CD4-positive, alpha-beta memory T cell (primary cell): ENCODE measurements at regions not wholly inside any gene's neighbourhood (a gene's known extent, or its start where the extent isn't known, plus 50 kb on each side); places are given as distances from the start of the nearest gene placed in this dataset.

Experiments used
- CTCF ChIA-PET: fragments of 350-600 bp; sonication (Branson Sonifier 250); formaldehyde crosslinking; loops from one replicate; lab custom pipeline; 2021; ENCODE audit warnings: inconsistent platforms; ENCODE audit not compliant: partially characterized antibody; lab: Charles Lee
- POLR2A ChIA-PET: fragments of 350-600 bp; sonication (Branson Sonifier 250); formaldehyde crosslinking; loops from one replicate; lab custom pipeline; 2021; ENCODE audit not compliant: partially characterized antibody; lab: Charles Lee
- DNase-seq, 5 donors: peaks; one replicate each; pipeline versions ENCODE4 v3.0.0 to v3.0.0-alpha.2; 2020 to 2022; ENCODE audit warnings: mixed read lengths in 1 of 5
- H3K27ac ChIP-seq: one replicate; pipeline ENCODE4 v1.7.0; 2013; ENCODE audit warnings: low read depth, low read length
- H3K27me3 ChIP-seq: 2 replicates; pipeline ENCODE4 v1.7.0; 2013; ENCODE audit warnings: mild to moderate bottlenecking, low read length, moderate library complexity; ENCODE audit not compliant: insufficient read depth
- H3K36me3 ChIP-seq: 2 replicates; pipeline ENCODE4 v1.7.0; 2013; ENCODE audit warnings: mild to moderate bottlenecking, low read length, moderate library complexity; ENCODE audit not compliant: insufficient read depth
- H3K4me1 ChIP-seq: 2 replicates; pipeline ENCODE4 v1.7.0; 2013; ENCODE audit warnings: mild to moderate bottlenecking, low read length, moderate library complexity; ENCODE audit not compliant: insufficient read depth
- H3K4me3 ChIP-seq, 2 donors: one replicate each; pipeline ENCODE4 v1.7.0; 2013; ENCODE audit warnings: low read length in 2 of 2, mild to moderate bottlenecking in 1 of 2
- H3K9me3 ChIP-seq, 2 donors: one replicate each; pipeline ENCODE4 v1.7.0; 2013; ENCODE audit warnings: low read length in 2 of 2, control low read depth in 1 of 2; ENCODE audit not compliant: control insufficient read depth in 1 of 2
- H3K27ac Mint-ChIP-seq, 7 donors: one replicate each; pipeline ENCODE4 v1.8.0; 2020 to 2021; ENCODE audit warnings: mixed read lengths in 7 of 7, mild to moderate bottlenecking in 6 of 7, inconsistent platforms in 3 of 7, moderate library complexity in 3 of 7
- H3K27me3 Mint-ChIP-seq, 2 donors: one replicate each; pipeline ENCODE4 v1.8.0; 2020 to 2021; ENCODE audit warnings: mixed read lengths in 2 of 2
- H3K36me3 Mint-ChIP-seq, 2 donors: one replicate each; pipeline ENCODE4 v1.8.0; 2020 to 2021; ENCODE audit warnings: mixed read lengths in 2 of 2, inconsistent platforms in 1 of 2, mild to moderate bottlenecking in 1 of 2
- H3K4me1 Mint-ChIP-seq, 4 donors: one replicate each; pipeline ENCODE4 v1.8.0; 2020 to 2021; ENCODE audit warnings: mixed read lengths in 4 of 4, mild to moderate bottlenecking in 1 of 4
- H3K4me3 Mint-ChIP-seq, 8 donors: one replicate each; pipeline ENCODE4 v1.8.0; 2020 to 2021; ENCODE audit warnings: mixed read lengths in 8 of 8, mild to moderate bottlenecking in 7 of 8, moderate library complexity in 6 of 8, inconsistent platforms in 3 of 8
- H3K9me3 Mint-ChIP-seq, 8 donors: one replicate each; pipeline ENCODE4 v1.8.0; 2020 to 2021; ENCODE audit warnings: mixed read lengths in 8 of 8, mild to moderate bottlenecking in 5 of 8, inconsistent platforms in 3 of 8, moderate library complexity in 1 of 8
- intact Hi-C: fragments of 100-400 bp; cut with micrococcal nuclease; formaldehyde crosslinking; loops from one replicate; pipeline ENCODE4 v1.15.1; 2023

- Histone ChIP-seq H3K4me1 (no peaks in the 10 kb centered on the region), H3K4me3 (no peak overlapping the region), H3K27me3 (no peaks in the 10 kb centered on the region), H3K9me3 (no peaks in the 10 kb centered on the region), H3K36me3 (no peaks in the 10 kb centered on the region), H3K27ac (no peak overlapping the region)
- peaks cover 0 to 4% (median 0%) of the 10 kb centered on the region in 4 donors for H3K4me1 Mint-ChIP-seq
- ChIA-PET POLR2A (no interaction called here), CTCF (no interaction called here)
- H3K9me3 Mint-ChIP-seq, result peaks cover 0 to 5% (median 2%) of the 10 kb centered on the region in 8 donors
- H3K27me3 Mint-ChIP-seq, result no peaks in the 10 kb centered on the region
- H3K27ac Mint-ChIP-seq, result no peak overlapping the region
- DNase-seq, result no peak
- no peak overlapping the region for H3K4me3 Mint-ChIP-seq
- intact Hi-C loops, result no loop called here
- no peaks in the 10 kb centered on the region for H3K36me3 Mint-ChIP-seq
Observed at GRCh38 chr2:21422050-21422449, 298.3 kb downstream of the TDRD15 start.

GRCh38 chr2:21422724-21423522 is 299.2 kb downstream of the TDRD15 start:
- no peak for DNase-seq
- intact Hi-C loops, result no loop called here
- no peak overlapping the region for H3K4me3 ChIP-seq
- Mint-ChIP-seq H3K4me1 (peaks cover 0 to 4% (median 0%) of the 10 kb centered on the region in 4 donors), H3K4me3 (no peak overlapping the region), H3K27me3 (no peaks in the 10 kb centered on the region), H3K9me3 (peaks cover 2 to 7% (median 4%) of the 10 kb centered on the region in 8 donors), H3K27ac (no peak overlapping the region), H3K36me3 (no peaks in the 10 kb centered on the region)
- no peaks in the 10 kb centered on the region for H3K27me3 ChIP-seq
- H3K9me3 ChIP-seq, result no peaks in the 10 kb centered on the region
- H3K36me3 ChIP-seq, result no peaks in the 10 kb centered on the region
- no peaks in the 10 kb centered on the region for H3K4me1 ChIP-seq
- ChIA-PET CTCF (no interaction called here), POLR2A (no interaction called here)
- no peak overlapping the region for H3K27ac ChIP-seq

GRCh38 chr2:21423854-21424253 is 300.1 kb downstream of the TDRD15 start:
- H3K27ac ChIP-seq, result no peak overlapping the region
- CTCF ChIA-PET, result no interaction called here
- intact Hi-C loops, result no loop called here
- peaks cover 0 to 4% (median 0%) of the 10 kb centered on the region in 4 donors for H3K4me1 Mint-ChIP-seq
- H3K9me3 Mint-ChIP-seq, result peaks cover 2 to 11% (median 4%) of the 10 kb centered on the region in 8 donors
- no peaks in the 10 kb centered on the region for H3K4me1 ChIP-seq
- H3K36me3 ChIP-seq, result no peaks in the 10 kb centered on the region
- no peaks in the 10 kb centered on the region for H3K27me3 ChIP-seq
- POLR2A ChIA-PET, result no interaction called here
- peak overlapping the region in 1 of 8 donors; percentile 21 for H3K4me3 Mint-ChIP-seq
- DNase-seq, result no peak
- no peaks in the 10 kb centered on the region for H3K9me3 ChIP-seq
- no peaks in the 10 kb centered on the region for H3K36me3 Mint-ChIP-seq
- H3K4me3 ChIP-seq, result no peak overlapping the region
- no peaks in the 10 kb centered on the region for H3K27me3 Mint-ChIP-seq
- no peak overlapping the region for H3K27ac Mint-ChIP-seq

- Histone ChIP-seq H3K9me3 (no peaks in the 10 kb centered on the region), H3K4me3 (no peak overlapping the region), H3K27ac (no peak overlapping the region), H3K27me3 (no peaks in the 10 kb centered on the region), H3K4me1 (no peaks in the 10 kb centered on the region), H3K36me3 (no peaks in the 10 kb centered on the region)
- intact Hi-C loops, result no loop called here
- POLR2A ChIA-PET, result no interaction called here
- no peak overlapping the region for H3K27ac Mint-ChIP-seq
- H3K4me3 Mint-ChIP-seq, result no peak overlapping the region
- peaks cover 2 to 11% (median 5%) of the 10 kb centered on the region in 8 donors for H3K9me3 Mint-ChIP-seq
- no peaks in the 10 kb centered on the region for H3K27me3 Mint-ChIP-seq
- no peak for DNase-seq
- peaks cover 0 to 4% (median 0%) of the 10 kb centered on the region in 4 donors for H3K4me1 Mint-ChIP-seq
- H3K36me3 Mint-ChIP-seq, result no peaks in the 10 kb centered on the region
- CTCF ChIA-PET, result no interaction called here
Observed at GRCh38 chr2:21424375-21424774, 300.6 kb downstream of the TDRD15 start.

GRCh38 chr2:21427606-21428005 is 303.8 kb downstream of the TDRD15 start:
- H3K4me1 ChIP-seq, result no peaks in the 10 kb centered on the region
- ChIA-PET POLR2A (no interaction called here), CTCF (no interaction called here)
- H3K27ac ChIP-seq, result no peak overlapping the region
- H3K4me3 ChIP-seq, result no peak overlapping the region
- intact Hi-C loops, result no loop called here
- no peaks in the 10 kb centered on the region for H3K27me3 ChIP-seq
- H3K27me3 Mint-ChIP-seq, result no peaks in the 10 kb centered on the region
- no peaks in the 10 kb centered on the region for H3K36me3 Mint-ChIP-seq
- DNase-seq, result no peak
- peaks cover 0 to 17% (median 8%) of the 10 kb centered on the region in 8 donors for H3K9me3 Mint-ChIP-seq
- H3K9me3 ChIP-seq, result no peaks in the 10 kb centered on the region
- H3K36me3 ChIP-seq, result no peaks in the 10 kb centered on the region
- H3K27ac Mint-ChIP-seq, result no peak overlapping the region
- H3K4me1 Mint-ChIP-seq, result peaks cover 0 to 4% (median 0%) of the 10 kb centered on the region in 4 donors
- no peak overlapping the region for H3K4me3 Mint-ChIP-seq

GRCh38 chr2:21428754-21429153 is 305.0 kb downstream of the TDRD15 start:
- ChIA-PET CTCF (no interaction called here), POLR2A (no interaction called here)
- Histone ChIP-seq H3K27me3 (no peaks in the 10 kb centered on the region), H3K4me3 (no peak overlapping the region), H3K36me3 (no peaks in the 10 kb centered on the region), H3K27ac (no peak overlapping the region), H3K9me3 (no peaks in the 10 kb centered on the region), H3K4me1 (no peaks in the 10 kb centered on the region)
- Mint-ChIP-seq H3K4me3 (no peak overlapping the region), H3K4me1 (no peaks in the 10 kb centered on the region), H3K36me3 (no peaks in the 10 kb centered on the region), H3K27ac (no peak overlapping the region), H3K9me3 (peaks cover 0 to 19% (median 8%) of the 10 kb centered on the region in 8 donors), H3K27me3 (no peaks in the 10 kb centered on the region)
- DNase-seq, result no peak
- intact Hi-C loops, result no loop called here

- no peaks in the 10 kb centered on the region for H3K27me3 ChIP-seq
- no peaks in the 10 kb centered on the region for H3K27me3 Mint-ChIP-seq
- H3K27ac Mint-ChIP-seq, result no peak overlapping the region
- H3K36me3 Mint-ChIP-seq, result no peaks in the 10 kb centered on the region
- H3K27ac ChIP-seq, result no peak overlapping the region
- H3K4me1 ChIP-seq, result no peaks in the 10 kb centered on the region
- CTCF ChIA-PET, result no interaction called here
- intact Hi-C loops, result no loop called here
- H3K36me3 ChIP-seq, result no peaks in the 10 kb centered on the region
- no peak for DNase-seq
- no peak overlapping the region for H3K4me3 Mint-ChIP-seq
- H3K4me3 ChIP-seq, result no peak overlapping the region
- H3K9me3 Mint-ChIP-seq, result peaks cover 0 to 24% (median 10%) of the 10 kb centered on the region in 8 donors
- POLR2A ChIA-PET, result no interaction called here
- no peaks in the 10 kb centered on the region for H3K4me1 Mint-ChIP-seq
- no peaks in the 10 kb centered on the region for H3K9me3 ChIP-seq
Observed at GRCh38 chr2:21429747-21430146, 306.0 kb downstream of the TDRD15 start.
